Stimulated activated CD8-positive, alpha-beta memory T cell treated with anti-CD3 and anti-CD28 coated beads, Interleukin-12 subunit alpha, Interleukin-12 subunit beta, amount 100 ng/mL, for 24 hours (primary cell): ENCODE measurements at regions not wholly inside any gene's neighbourhood (a gene's known extent, or its start where the extent isn't known, plus 50 kb on each side); places are given as distances from the start of the nearest gene placed in this dataset.

Experiments used
- DNase-seq: peaks from one replicate; pipeline ENCODE4 v3.0.0-alpha.2; 2020; ENCODE audit errors: extremely low read depth

GRCh38 chr7:35450456-35451214 is 196.7 kb upstream of the TBX20 start:
- no peak for DNase-seq

DNA sequence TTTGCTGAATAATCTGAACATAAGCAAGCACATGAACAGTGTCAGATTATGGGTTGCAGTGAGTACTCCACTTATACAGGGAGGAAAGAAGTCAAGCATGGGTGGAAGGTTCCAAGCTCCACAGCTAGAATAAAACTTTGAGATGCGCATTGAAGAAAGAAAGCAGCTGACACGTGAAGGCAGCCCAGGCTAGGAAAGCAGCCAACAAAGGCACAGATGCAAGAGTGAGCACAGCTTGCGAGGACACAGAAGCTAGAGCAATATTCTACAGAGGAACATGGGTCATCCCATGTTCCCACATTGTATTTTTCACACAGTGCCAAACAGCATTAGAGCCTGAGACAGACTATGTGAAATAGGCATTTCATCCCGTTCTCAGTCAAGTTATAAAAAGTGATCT is 194.6 kb upstream of the TBX20 start:
- DNase-seq: no peak

- no peak for DNase-seq
Measured at GRCh38 chr7:35446091-35446490, 192.2 kb upstream of the TBX20 start.

GRCh38 chr7:35437619-35438275 is 183.8 kb upstream of the TBX20 start:
- DNase-seq: no peak

GRCh38 chr7:35436452-35436851 is 182.6 kb upstream of the TBX20 start:
- DNase-seq: no peak

DNA sequence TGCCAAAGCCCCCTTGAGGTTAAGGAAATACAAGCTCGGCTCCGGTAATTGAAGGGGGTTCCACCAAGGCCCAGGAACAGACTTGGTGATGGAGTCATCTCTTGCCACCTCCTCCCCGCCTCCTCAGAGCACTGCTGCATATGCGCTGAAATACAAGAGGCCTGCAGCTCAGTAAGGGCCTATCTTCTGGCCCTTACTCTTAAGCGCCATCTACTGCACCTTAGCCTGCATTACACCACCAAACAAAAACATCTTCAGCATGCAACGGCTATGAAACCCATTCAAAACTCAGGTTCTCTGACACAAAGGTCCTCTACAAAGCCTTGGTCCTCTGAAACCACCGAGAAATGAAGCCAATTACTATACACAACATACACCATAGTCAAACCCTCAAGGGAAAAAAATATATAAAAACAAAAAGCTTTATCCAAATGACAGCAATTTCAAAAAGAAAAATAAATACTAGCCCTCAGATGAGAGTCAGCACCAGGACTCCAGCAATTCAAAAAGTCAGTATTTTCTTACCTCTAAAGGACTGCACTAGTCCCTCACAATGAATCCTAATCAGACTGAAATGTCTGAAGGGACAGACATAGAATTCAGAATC is 176.8 kb upstream of the TBX20 start:
- no peak for DNase-seq

DNA sequence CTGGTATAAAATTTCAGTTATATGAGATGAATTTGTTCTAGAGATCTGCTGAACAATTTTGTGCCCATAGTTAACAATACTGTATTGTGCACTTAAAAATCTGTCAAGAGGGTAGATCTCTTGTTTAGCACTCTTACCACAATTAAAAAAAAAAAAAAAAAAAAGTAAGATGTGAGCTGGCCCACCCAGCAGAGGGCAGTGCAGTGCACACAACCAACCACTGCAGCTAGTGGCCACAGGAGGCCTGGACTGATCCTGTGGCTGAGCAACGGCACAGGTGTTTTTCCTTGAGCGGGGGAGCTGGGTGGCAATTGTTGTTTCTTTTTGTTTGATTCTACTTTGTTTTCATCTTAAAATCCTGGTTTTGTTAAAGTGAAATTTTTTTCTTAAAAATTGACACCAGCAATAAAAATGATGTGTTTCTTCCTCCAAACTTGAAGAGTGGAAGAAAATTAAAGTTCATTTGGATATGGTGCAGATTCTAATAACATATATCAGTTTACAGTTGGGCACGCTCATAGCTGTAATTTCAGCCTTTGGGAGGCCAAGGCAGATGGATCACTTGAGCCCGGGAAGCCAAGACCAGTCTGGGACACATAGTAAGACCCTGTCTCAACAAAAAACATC is 171.1 kb upstream of the TBX20 start:
- peak; percentile 2 for DNase-seq

GRCh38 chr7:35424440-35424839 is 170.5 kb upstream of the TBX20 start:
- no peak for DNase-seq

- DNase-seq: no peak
Measured at GRCh38 chr7:35422715-35423114, 168.8 kb upstream of the TBX20 start.

DNA sequence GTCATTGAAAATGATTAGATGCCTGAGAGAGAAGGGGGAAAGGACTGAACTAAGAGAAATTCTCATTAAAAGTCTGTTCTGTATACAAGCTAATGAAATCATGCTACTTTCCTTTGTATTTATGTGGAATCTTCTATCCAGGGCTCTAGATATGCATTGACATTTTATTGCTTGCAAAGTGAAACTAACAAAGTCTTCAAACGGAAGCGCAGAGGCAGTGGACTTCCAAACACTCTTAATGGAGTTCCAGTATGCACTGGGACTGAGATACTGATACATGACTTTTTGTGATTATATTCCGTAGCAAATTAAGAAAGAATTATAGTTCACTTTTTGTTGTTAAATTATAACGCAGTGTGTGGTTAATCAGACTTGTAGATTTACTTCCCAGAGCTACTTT is 166.8 kb upstream of the TBX20 start:
- no peak for DNase-seq

- no peak for DNase-seq
Measured at GRCh38 chr7:35419391-35419755, 165.5 kb upstream of the TBX20 start.

GRCh38 chr7:35418716-35419390 is 165.0 kb upstream of the TBX20 start:
- no peak for DNase-seq

- DNase-seq: no peak
Measured at GRCh38 chr7:35416568-35416967, 162.7 kb upstream of the TBX20 start.

DNA sequence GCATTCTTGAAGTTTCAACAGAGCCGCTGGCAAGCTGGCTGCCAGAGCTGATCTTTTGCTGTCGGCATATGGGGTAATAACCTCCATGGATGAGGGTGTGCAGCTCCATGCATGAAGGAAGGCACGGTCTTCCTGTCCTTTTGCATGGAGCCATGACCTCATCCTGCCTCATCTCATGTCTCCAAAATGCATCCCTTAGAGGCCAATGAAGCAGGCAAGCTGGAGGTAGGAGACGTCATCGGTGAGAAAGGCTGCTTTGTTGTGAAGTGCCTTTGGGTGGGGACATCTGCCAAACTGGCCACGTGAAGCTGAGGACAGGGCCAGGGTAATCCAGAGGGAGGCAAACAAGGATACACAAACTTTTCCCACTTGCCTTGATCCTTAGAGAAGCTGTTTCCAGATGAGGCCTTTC is 161.5 kb upstream of the TBX20 start:
- no peak for DNase-seq

GRCh38 chr7:35411331-35411730 is 157.4 kb upstream of the TBX20 start:
- DNase-seq: no peak

DNA sequence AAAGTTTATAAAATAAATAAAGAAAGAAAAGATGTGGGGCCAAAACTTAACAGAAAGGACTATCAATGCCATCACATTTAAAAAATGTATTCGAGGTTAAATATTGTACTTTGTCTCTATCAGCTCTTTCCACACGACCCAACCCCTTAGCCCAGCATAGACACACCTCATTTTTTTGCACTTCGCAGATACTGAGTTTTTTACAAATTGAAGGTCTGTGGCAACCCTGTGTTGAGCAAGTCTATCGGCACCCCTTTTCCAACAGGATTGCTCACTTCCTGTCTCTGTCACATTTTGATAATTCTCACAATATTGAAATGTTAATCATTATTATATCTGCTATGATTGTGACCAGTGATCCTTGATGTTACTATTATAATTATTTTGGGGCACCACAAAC is 151.6 kb upstream of the TBX20 start:
- no peak for DNase-seq

DNA sequence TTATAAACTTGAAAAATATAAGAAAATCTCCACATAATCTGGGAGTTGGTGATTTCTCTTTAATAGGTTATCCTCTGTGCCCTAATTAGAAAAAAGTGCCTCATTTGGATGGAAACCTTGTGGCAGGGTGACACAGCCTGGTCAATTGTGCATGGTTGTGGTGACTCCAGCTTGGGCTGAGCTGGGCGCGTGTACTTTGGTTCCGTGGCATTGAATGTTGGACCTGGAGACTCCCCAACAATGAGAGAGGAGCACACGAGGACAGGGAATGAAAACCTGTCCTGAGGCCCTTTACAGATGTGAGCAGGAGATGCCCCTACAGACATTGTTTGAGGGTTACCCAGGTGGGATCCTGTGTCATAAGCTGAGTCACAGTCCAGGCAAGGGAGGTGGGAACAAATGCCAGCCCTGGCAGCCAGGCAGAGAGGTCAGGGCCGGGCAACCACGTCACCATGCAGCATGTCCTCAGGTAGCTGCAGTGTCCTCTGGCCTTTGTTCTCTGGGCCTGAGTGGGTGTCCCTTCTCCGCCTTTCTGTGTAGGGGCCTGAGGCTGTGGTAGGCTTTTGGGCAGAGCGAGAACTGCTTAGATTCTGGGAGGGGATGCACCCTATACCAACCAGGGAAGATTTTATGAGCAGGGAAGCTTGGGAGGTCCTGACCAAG is 147.4 kb upstream of the TBX20 start:
- DNase-seq: no peak

- DNase-seq: no peak
Measured at GRCh38 chr7:35399840-35400239, 145.9 kb upstream of the TBX20 start.

DNA sequence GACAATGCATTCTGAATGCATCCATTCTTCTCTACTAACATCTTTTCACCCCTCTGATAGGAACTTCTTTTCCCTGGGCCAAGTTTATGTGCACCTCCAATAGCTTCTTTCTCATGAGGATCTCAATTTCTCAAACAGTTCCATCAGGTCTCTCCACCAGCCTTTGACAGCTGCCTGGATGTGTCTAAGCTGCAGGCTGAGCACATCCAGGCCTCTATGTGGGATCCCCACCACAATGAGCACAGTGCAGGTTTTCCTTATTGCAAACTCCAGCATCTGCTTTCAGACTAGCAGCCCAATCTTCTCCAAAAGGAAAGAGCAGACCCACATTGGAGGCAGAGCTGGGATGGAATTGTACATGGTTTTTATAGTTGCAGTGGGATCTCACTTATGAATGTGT is 145.3 kb upstream of the TBX20 start:
- no peak for DNase-seq

DNA sequence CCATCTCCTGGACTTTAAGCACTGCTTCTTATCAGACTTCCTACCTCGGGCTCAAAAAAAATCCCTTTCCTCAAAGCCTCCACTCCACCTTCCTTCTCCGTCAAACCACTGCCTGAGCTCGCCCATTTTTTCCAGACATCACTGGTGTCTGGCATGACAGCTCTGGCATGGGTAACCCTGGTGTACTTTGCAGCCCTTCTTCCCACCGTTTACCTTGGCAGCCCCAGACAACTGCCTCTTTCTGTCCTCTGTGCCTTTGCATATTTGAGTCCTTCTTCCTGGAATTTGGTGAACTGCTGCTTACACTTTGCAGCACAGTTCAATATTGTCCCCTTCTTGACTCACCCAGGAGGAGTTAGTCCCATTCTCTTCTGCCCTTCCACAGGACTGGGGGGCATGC is 144.6 kb upstream of the TBX20 start:
- DNase-seq: no peak

GRCh38 chr7:35390146-35390545 is 136.2 kb upstream of the TBX20 start:
- DNase-seq: no peak

- DNase-seq: no peak
Measured at GRCh38 chr7:35389636-35390035, 135.7 kb upstream of the TBX20 start.
